ENCODE measurements at regions not wholly inside any gene's neighbourhood (a gene's known extent, or its start where the extent isn't known, plus 50 kb on each side); places are given as distances from the start of the nearest gene placed in this dataset.
A peak's percentile ranks its signal among the peaks of the same experiment; 100 is the strongest.

DNA sequence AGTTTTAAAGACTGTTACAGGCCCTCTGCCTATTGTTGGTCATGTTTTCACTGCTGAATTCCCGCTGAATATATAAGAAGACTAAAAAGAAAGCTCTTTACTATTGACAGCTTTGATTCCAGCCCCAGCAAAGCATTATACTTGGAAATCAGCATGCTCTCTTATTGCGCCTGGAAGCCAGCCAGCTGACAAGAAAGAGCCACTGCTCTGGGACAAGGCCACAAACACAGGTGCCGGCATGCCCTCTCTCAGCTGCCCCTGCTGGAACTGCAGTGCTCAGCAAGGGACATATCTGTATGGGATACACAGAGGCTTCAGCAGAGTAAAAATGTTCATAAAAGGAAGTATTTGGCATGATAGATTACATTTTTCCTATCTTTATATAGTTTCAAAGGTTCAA is 523.9 kb downstream of the ADRA2A start:
- no peaks in the 10 kb centered on the region; the same call in 1 of the 2 replicates for H3K27me3 Mint-ChIP-seq (ENCODE audit: low read depth)
- no peaks in the 10 kb centered on the region for H3K23me2 ChIP-seq (ENCODE audit: insufficient read length, low read depth, low read length, poor library complexity, severe bottlenecking)
- DNase-seq: peak; percentile 46

More for the DNA sequence above, 523.9 kb downstream of the ADRA2A start:
- H3K4me2 ChIP-seq (ENCODE audit: insufficient read depth, insufficient read length, low read length): no peak overlapping the region
- H4K20me1 ChIP-seq (ENCODE audit: control insufficient read depth, insufficient read depth, insufficient read length): no peaks in the 10 kb centered on the region
- no peak overlapping the region for H4K5ac ChIP-seq (ENCODE audit: insufficient read length, low read depth, low read length)
- no peak overlapping the region for H3K27ac Mint-ChIP-seq
- no peak overlapping the region for H2BK15ac ChIP-seq (ENCODE audit: low read depth, low read length)
- H3K23ac ChIP-seq (ENCODE audit: insufficient read length, low read depth, low read length): no peak overlapping the region
- no peaks in the 10 kb centered on the region for H3K27me3 ChIP-seq (ENCODE audit: insufficient read depth, low read length)
- H4K91ac ChIP-seq (ENCODE audit: insufficient read length, low read depth, low read length): no peak overlapping the region
- TF ChIP-seq, protein P1, sequence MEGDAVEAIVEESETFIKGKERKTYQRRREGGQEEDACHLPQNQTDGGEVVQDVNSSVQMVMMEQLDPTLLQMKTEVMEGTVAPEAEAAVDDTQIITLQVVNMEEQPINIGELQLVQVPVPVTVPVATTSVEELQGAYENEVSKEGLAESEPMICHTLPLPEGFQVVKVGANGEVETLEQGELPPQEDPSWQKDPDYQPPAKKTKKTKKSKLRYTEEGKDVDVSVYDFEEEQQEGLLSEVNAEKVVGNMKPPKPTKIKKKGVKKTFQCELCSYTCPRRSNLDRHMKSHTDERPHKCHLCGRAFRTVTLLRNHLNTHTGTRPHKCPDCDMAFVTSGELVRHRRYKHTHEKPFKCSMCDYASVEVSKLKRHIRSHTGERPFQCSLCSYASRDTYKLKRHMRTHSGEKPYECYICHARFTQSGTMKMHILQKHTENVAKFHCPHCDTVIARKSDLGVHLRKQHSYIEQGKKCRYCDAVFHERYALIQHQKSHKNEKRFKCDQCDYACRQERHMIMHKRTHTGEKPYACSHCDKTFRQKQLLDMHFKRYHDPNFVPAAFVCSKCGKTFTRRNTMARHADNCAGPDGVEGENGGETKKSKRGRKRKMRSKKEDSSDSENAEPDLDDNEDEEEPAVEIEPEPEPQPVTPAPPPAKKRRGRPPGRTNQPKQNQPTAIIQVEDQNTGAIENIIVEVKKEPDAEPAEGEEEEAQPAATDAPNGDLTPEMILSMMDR (conservative IDR thresholded peaks at IDR 0.05): peak; percentile 32; the same call in 2 of the 3 replicates
- H2AK5ac ChIP-seq (ENCODE audit: insufficient read length, low read length): no peak overlapping the region
- no peak overlapping the region for H3K56ac ChIP-seq (ENCODE audit: insufficient read length, low read depth, low read length)
- no peak overlapping the region for H3K18ac ChIP-seq (ENCODE audit: insufficient read length, low read depth, low read length)
- H3K79me1 ChIP-seq (ENCODE audit: insufficient read depth, low read depth, low read length, poor library complexity, severe bottlenecking): no peaks in the 10 kb centered on the region
- no peak overlapping the region for H2BK20ac ChIP-seq (ENCODE audit: low read depth, low read length, poor library complexity, severe bottlenecking)
- no peak overlapping the region for H2AFZ ChIP-seq (ENCODE audit: low read length)
- no peak overlapping the region for H3K9ac ChIP-seq (ENCODE audit: extremely low read depth, insufficient read length, low read length)
- no peak overlapping the region for H3K27ac ChIP-seq (ENCODE audit: insufficient read length, low read depth, low read length)
- no peak overlapping the region for H3K4ac ChIP-seq (ENCODE audit: low read depth, low read length)
- no peaks in the 10 kb centered on the region for H3K9me3 ChIP-seq (ENCODE audit: control insufficient read depth, low read depth, low read length)
- no peak overlapping the region for H2BK120ac ChIP-seq (ENCODE audit: low read depth, low read length, poor library complexity, severe bottlenecking)
- H3K36me3 Mint-ChIP-seq (ENCODE audit: insufficient read depth in 1 of 3, low read depth in 3 of 3): no peaks in the 10 kb centered on the region; a peak in 1 of 7 replicates
- WGBS (ENCODE audit: extremely low coverage, insufficient read length, low lambda C conversion rate): no CpG with 5 or more reads among the region's 3 CpGs
- H3K14ac ChIP-seq (ENCODE audit: insufficient read depth, low read length): no peak overlapping the region
- peaks cover 0 to 2% of the 10 kb centered on the region in 2 experiments; a peak in 1 of 5 replicates for H3K9me3 Mint-ChIP-seq
- no peak overlapping the region for H4K8ac ChIP-seq (replicated peaks; ENCODE audit: insufficient read length, low read depth, low read length)
- no peak overlapping the region for H3T11ph ChIP-seq (ENCODE audit: low read length)
- H3K4me1 Mint-ChIP-seq: peaks cover 10 to 11% of the 10 kb centered on the region in 2 experiments; a peak in 3 of 4 replicates
- H3K79me2 ChIP-seq (ENCODE audit: insufficient read depth, low read length): no peaks in the 10 kb centered on the region
- H2BK12ac ChIP-seq (ENCODE audit: insufficient read length, low read depth, low read length): no peak overlapping the region
- no peaks in the 10 kb centered on the region for H3K4me1 ChIP-seq (ENCODE audit: insufficient read depth, low read length)
- H3K4me3 Mint-ChIP-seq: no peak overlapping the region
- H2BK5ac ChIP-seq (ENCODE audit: insufficient read length, low read length): no peak overlapping the region
